ENCODE measurements at regions not wholly inside any gene's neighbourhood (a gene's known extent, or its start where the extent isn't known, plus 50 kb on each side); places are given as distances from the start of the nearest gene placed in this dataset.

DNA sequence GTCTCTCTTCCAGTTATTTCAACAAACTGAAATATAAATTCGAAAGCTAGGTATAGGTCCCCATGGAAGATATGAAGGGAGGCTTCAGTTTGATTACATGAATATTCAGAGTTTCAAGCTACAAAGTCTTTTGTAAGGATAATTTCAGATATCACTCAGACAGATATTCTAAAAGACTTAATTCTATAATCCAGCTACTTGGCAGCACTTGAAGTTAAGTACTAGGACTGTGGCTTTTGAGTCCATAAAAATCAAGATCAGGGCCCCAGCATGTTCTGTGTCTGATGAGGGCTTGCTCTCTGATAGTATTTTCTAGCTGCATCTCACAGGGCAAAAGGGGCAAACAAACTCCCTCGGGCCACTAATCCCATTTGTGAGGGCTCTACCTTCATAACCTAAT lies 160.6 kb upstream of the IRS2 start:
- no peak for DNase-seq (ENCODE audit: low read depth)
- TF ChIP-seq, protein P1, sequence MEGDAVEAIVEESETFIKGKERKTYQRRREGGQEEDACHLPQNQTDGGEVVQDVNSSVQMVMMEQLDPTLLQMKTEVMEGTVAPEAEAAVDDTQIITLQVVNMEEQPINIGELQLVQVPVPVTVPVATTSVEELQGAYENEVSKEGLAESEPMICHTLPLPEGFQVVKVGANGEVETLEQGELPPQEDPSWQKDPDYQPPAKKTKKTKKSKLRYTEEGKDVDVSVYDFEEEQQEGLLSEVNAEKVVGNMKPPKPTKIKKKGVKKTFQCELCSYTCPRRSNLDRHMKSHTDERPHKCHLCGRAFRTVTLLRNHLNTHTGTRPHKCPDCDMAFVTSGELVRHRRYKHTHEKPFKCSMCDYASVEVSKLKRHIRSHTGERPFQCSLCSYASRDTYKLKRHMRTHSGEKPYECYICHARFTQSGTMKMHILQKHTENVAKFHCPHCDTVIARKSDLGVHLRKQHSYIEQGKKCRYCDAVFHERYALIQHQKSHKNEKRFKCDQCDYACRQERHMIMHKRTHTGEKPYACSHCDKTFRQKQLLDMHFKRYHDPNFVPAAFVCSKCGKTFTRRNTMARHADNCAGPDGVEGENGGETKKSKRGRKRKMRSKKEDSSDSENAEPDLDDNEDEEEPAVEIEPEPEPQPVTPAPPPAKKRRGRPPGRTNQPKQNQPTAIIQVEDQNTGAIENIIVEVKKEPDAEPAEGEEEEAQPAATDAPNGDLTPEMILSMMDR (conservative IDR thresholded peaks at IDR 0.05; ENCODE audit: control insufficient read depth, insufficient read depth, low read depth, low read length) = no peak
- H3K4me3 ChIP-seq (ENCODE audit: control insufficient read depth, low read depth, low read length) = no peak overlapping the region

DNA sequence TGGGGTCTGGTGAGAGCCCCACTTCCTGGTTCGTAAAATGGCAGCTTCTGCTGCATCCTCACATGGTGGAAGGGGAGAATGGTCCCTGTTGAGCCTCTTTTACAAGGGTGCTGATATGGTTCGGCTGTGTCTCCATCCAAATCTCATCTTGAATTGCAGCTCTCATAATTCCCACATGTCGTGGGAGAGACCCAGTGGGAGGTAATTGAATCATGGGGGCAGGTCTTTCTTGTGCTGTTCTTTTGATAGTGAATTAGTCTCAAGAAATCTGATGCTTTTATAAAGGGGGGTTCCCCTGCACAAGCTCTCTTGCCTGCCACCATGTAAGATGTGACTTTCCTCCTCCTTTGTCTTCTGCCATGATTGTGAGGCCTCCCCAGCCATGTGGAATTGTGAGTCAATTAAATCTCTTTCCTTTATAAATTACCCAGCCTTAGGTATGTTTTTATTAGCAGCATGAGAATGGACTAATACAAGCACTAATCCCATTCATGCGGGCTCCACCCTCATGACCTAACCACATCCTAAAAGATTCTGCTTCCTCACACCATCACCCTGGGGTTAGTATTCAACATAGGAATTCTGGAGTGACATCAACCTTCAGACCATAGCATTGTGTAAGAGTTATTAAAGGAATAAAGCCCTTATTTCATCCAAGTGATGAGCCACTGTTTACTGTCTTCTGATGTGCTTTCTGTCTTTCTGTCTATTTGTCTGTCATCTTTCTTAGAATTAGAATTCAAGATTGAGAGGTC lies 159.0 kb upstream of the IRS2 start:
- no peak overlapping the region for H3K4me3 ChIP-seq (ENCODE audit: control insufficient read depth, low read depth, low read length)

DNA sequence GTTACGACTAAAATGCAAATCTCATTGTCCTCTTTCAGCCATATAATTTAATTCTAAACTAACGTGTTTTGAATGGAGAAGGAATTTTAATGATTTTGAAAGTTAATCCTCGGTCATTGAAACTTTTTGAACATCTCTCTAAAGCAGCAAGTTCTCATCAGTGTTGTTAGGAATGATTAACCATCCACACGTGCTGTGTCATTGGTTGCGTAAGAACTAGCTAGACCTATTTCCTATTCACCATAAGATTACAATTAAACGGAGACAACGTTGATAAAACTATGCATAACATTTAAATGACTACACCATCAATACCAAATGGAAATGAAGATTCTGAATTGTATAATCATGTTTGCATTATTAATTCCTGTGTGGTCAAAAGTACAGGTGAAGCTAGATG lies 155.6 kb upstream of the IRS2 start:
- TF ChIP-seq, protein P1 (conservative IDR thresholded peaks at IDR 0.05; ENCODE audit: control insufficient read depth, insufficient read depth, low read depth, low read length) = no peak
- DNase-seq (ENCODE audit: low read depth) = peak; percentile 87
- no peak overlapping the region for H3K4me3 ChIP-seq (ENCODE audit: control insufficient read depth, low read depth, low read length)

More for the DNA sequence above, 159.0 kb upstream of the IRS2 start:
- DNase-seq (ENCODE audit: low read depth) = peak; percentile 96
- TF ChIP-seq, protein P1 (conservative IDR thresholded peaks at IDR 0.05; ENCODE audit: control insufficient read depth, insufficient read depth, low read depth, low read length) = no peak

DNA sequence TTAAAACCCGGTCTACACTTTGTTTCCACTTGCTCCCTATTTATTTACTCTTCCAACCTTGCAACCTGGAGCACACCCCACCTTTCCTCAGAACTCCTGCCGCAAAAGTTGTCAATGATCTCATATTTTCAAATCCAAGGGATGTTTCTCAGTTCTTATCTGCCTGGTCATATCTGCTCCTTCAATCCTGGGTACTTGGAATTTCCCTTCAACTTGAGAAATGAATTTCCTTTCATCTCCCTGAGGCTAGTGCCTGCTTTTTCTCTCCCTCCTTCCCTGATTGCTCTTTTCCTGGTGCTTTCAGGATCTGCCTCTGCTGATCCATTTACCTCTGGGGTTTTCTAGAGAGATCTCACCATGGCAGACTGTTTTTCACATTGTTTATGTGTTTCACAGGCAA lies 154.8 kb upstream of the IRS2 start:
- H3K4me3 ChIP-seq (ENCODE audit: control insufficient read depth, low read depth, low read length) = no peak overlapping the region
- TF ChIP-seq, protein P1 (conservative IDR thresholded peaks at IDR 0.05; ENCODE audit: control insufficient read depth, insufficient read depth, low read depth, low read length) = no peak
- no peak for DNase-seq (ENCODE audit: low read depth)

DNA sequence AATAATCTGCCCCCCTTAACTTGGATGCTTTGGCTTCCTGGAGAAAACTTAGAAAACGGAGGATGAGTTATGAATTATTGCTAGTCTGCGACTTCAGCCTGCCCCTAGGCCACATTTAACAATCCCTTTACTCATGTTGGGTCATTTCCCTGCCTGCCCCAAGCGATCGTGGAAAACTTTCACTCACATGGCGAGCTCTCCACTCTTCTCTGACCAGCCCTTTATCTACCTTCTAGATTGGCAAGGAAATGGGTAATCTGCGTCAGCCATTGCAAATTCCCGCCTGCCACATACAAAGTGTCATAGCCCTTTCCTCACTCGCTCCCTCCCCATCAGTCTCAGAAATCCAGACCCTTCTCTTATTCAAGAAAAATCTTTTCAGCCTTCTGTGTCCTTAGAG lies 154.3 kb upstream of the IRS2 start:
- H3K4me3 ChIP-seq (ENCODE audit: control insufficient read depth, low read depth, low read length) = no peak overlapping the region
- TF ChIP-seq, protein P1 (conservative IDR thresholded peaks at IDR 0.05; ENCODE audit: control insufficient read depth, insufficient read depth, low read depth, low read length) = no peak
- no peak for DNase-seq (ENCODE audit: low read depth)

DNA sequence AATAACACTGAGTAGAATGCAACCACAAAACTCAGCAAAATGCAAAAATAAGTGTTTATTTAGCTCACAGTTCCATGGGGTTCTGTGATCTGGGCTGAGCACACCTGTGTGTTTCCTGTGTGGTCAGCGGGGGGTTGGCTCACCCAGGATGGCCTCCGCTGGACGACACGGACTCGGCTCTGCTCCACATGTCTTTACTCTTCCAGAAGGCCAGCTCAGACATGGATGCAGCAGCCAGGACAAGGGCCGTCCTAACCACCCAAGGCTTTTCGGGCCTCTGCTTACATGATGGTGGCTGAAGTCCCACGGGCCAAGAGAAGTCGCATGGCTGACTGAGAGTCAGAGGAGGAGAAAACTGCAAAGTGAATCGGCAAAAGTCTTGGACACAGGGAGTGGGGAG lies 153.5 kb upstream of the IRS2 start:
- DNase-seq (ENCODE audit: low read depth) = no peak
- H3K4me3 ChIP-seq (ENCODE audit: control insufficient read depth, low read depth, low read length) = no peak overlapping the region
- TF ChIP-seq, protein P1 (conservative IDR thresholded peaks at IDR 0.05; ENCODE audit: control insufficient read depth, insufficient read depth, low read depth, low read length) = no peak

Measured in fibroblast of mammary gland (primary cell).